ENCODE measurements at regions not wholly inside any gene's neighbourhood (a gene's known extent, or its start where the extent isn't known, plus 50 kb on each side); places are given as distances from the start of the nearest gene placed in this dataset.

DNA sequence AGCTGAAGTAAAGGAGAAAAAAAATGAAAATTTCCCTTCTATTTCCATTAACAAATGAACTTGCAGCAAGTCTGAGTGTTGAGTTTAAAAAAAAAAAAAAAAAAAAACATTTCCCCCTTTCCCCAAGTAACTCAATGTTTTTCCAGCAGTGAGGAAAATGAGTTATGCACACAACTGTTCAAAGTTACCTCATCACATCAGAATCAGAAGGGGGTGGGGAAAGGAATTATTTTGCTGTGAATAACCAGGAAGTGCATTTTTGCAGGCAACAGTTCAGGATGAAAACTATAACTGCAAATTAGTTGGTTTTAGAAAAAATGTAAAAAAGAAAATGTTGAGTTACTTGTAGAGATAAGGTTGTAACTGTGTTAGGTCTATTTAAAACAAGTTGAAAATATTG lies 568.9 kb upstream of the CITED2 start:
- DNase-seq (no peak), ATAC-seq (ENCODE audit: poor library complexity) (peak; percentile 78)
- intact Hi-C loops (cut with DNase I) = no loop called here

DNA sequence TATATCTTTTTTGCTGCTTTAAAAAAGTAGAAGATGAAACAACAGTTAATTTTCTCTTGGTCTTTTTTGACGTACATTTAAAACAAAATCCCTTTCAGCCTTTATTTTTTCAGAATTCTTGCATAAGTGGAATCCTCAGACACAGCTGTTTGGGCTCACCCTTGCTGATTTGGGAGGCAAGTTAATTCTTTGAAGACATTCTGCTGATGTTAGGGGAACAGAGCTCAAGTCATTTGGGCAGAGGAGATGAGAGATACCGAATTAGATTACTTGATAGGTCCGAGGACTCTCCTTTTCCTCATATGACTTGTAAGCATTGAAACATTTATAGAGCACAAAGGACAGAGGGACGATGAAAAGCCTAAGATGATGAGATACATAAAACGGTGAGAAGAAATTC lies 567.9 kb upstream of the CITED2 start:
- no peak for DNase-seq
- peak; percentile 72 for ATAC-seq (ENCODE audit: poor library complexity)
- intact Hi-C loops (cut with DNase I) = no loop called here

DNA sequence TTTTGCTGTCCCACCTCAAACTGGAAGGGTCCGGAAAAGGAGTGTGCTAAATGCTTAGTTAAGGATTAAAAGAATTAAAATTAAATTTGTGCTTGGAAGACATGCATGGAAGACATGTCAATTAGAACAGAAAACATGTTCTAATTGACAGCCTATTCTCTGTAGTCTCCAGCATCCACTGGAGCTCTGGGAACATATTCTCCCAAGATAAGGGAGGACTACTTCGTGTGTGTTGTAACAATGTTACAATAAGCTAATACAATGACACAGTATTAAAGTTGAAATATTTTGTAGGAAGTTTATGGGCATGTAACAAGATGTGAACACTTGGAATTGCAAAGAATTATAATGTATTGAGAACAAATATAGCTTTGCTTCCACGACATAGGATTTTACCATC lies 567.4 kb upstream of the CITED2 start:
- DNase-seq = no peak
- ATAC-seq (ENCODE audit: poor library complexity) = peak; percentile 69
- intact Hi-C loops (cut with DNase I) = no loop called here

DNA sequence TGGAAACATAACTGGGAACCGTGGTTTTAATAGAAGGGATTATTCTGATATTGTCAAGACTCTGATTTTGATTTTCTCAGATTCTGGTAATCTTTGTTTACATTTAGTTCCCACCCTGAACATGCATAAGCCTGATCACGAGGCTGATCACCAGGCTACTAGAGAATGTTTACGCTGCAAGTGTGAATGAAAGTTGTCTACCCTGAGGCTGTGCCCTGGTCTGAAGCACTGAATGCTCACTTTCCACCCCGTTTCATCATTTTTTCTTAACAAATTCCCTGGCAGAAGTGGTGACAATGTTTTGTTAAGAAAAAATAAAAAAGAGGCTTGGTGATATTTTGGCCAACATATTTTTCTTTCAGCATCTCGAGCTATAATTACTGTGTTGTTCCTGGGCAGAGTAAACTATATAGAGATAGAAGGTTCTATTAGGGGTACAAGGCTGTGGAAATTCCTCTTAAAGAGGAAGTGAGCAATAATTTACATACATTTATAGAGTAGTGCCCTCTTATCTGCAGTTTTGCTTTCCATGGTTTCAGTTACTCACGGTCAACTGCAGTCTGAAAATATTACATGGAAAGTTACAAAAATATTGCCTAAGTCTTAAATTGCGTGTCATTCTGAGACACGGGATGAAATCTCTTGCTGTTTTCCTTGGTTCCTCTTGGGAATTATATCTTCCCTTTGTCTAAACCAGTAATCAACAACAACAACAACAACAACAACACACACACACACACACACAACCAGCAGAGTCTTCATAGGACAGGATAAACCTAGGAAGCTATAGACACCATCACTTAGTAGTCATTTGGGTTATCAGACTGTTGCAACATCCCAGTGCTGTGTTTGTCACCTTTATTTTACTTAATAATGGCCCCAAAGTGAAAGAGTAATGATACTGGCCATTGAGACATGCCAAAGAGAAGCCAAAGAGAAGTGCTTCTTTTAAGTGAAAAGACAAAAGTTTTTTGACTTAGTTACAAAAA lies 566.6 kb upstream of the CITED2 start:
- no peak for DNase-seq
- intact Hi-C loops (cut with DNase I) = no loop called here
- ATAC-seq (ENCODE audit: poor library complexity) = peak; percentile 46

DNA sequence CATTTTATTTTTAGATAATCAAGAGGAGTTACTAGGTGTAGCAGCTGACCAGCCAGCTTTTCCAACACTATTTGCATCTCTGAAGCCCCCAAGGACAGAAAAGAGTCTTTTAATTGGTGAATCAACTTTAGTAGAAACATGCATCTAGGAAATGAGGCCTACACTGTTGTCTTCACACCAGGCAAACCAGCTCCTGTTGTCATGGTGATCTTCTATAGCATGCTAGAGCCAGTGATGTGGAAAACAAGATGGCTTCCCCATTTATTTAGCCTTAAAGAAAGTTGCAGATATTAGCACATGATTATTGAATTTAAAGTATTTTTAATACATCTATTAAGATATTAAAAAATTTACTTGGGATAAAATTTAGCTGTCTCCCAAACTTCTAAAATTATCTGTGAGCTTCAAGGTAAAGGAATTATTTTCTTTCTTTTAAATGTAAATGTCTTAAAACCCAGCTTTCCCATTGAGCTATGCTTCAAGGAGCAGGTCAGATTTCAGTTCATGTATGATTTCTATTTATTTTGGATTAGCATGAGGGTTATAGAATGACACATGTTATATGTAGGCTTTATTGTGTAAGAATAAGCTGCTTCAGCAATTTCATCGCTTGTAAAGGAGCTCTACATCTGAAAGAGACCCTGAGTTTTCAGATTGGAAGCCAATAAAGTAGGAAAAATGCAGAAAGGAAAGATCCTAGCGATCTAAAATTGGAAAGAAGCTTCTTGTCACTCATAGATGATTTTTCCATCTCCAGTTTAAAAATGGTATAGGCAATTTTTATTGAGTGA lies 564.9 kb upstream of the CITED2 start:
- ATAC-seq (ENCODE audit: poor library complexity) (no peak), DNase-seq (no peak)
- intact Hi-C loops (cut with DNase I) = no loop called here

DNA sequence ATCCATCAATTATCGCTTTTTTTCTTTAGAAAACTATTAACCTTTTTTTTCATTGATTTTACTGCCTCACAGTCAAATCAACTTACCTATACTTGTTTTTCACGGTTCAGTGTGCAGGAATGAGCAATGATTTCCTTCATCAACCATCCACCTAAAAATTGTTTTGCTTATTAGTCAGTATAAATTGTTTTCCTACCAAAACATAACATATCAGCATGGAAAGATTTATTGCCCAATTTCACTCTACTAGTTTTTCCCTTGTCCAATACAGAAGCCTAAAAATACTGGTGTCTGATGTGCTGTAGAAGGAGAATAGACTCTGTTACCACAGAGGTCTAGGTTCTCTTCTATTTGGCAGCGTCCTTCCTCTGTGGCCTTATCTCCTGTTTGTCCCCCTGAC lies 558.2 kb upstream of the CITED2 start:
- ATAC-seq (ENCODE audit: poor library complexity) = no peak
- no peak for DNase-seq
- intact Hi-C loops (cut with DNase I) = no loop called here

DNA sequence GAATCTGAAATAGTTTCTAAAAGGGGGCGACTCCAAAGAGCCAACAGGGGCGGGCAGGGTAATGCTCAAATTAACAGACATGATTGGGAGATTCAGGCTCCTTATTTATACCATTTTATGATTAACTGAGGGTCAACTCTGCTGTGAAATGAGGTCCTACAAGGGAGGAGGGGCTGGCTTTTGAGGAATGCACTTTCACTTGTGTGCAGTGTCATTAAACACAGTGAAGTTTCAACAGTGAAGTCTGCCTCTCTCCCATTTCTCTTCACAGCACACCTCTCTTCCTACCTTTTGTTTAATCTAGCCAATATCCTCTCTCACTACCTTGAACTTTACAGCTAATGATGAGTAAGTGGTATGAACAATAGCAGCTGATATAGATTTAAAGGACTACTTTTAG lies 557.3 kb upstream of the CITED2 start:
- ATAC-seq (ENCODE audit: poor library complexity) = no peak
- no peak for DNase-seq
- intact Hi-C loops (cut with DNase I) = no loop called here

DNA sequence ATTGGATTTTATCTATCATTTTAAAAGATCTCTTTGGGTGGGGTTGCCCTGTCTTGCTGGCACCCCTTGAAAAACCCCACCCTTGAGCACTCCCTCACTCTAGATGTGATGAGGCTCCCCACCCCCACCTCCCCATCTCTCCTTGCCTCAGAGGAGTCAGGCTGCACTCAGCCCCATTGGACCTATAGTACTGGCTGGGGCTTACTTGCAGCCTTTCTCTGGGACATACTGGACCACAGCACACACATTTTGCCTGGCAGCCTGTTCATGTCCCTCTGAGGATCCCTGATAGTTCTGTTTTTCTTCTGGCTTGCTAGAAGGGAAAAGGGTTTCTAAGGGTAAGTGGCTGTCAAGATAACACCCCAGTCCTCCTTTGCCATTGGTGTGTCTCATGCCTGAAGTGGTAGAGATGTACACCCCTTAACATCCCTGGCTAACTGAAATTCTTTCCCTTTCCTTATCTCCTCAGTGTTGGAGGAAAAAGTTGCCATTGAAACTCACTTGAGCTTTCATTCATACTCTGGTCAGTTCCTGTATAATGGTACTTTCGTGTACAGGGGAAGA lies 553.4 kb upstream of the CITED2 start:
- intact Hi-C loops (cut with DNase I) = no loop called here
- DNase-seq (no peak), ATAC-seq (ENCODE audit: poor library complexity) (peak; percentile 74)

DNA sequence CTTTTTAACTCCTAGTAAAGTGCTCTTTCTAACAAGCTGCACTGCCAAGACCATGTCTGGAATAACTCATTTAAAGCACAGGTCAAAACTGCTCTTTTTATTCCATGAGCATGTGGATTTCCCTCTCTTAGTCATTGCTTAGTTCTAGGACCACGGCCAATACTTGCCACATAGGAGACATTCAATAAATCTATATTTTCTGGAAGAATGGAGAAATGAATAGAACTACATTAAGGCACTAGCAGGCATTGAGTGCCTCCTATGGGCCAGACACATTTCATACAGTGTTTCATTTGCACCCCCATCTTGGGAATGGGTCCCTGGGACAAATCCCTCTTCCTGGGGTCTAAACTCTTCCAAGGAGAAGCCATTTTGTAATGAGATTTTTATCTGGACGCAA lies 552.8 kb upstream of the CITED2 start:
- ATAC-seq (ENCODE audit: poor library complexity) (no peak), DNase-seq (no peak)
- intact Hi-C loops (cut with DNase I) = no loop called here

DNA sequence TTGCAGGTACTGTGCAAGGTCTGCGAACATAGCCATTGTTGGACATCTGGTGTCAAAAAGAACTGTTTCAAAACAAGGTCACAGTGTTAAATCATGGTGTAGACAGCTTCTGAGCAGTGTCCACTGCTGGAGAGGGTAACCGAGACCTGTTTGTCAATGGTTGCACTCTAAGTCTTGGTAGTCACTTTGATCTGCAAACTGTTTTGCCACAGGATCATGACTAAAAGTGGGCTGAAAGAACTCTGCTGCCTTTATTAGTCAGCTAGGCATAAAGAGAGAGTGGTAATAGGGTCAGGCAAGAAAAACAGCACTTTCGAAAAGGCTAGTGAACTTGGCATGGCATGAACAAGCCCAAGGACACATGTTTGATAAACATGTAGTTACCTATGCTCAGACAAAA lies 552.3 kb upstream of the CITED2 start:
- DNase-seq = no peak
- intact Hi-C loops (cut with DNase I) = no loop called here
- no peak for ATAC-seq (ENCODE audit: poor library complexity)

DNA sequence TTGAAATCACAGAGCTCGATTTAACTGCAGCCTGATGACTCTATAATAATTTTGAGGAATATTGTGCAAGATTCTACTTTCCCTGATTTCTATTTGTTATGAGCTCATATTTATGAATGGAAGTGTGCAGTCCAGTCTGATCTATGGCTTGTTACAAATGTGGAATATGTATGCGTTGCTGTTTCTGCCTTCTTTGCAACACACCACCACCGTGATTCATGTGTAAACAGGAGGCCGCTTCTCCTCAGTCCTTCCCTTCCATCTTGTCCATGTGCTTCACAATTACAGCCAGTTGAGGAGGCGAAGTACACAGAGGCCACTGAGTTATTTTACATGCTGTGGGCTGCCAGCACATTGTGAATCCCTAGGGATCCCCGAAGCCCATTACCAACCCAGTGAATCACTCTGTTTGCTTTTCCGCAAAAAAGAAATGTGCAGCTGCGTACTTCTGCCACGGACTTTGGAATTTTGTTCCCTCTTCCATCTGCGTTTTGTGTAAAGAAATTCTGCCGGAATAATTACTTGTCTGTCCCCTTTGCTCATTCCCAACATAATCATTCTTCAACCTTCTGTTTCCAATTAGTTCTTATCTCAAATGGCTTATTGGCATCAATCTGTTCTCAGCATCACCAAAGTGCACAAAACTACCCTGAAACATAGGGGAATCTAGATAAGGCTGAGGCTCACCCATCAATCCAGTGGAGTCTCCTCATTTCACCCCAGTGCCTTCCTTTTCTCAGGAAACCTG lies 551.6 kb upstream of the CITED2 start:
- peak; percentile 50 for ATAC-seq (ENCODE audit: poor library complexity)
- no peak for DNase-seq
- intact Hi-C loops (cut with DNase I) = no loop called here

DNA sequence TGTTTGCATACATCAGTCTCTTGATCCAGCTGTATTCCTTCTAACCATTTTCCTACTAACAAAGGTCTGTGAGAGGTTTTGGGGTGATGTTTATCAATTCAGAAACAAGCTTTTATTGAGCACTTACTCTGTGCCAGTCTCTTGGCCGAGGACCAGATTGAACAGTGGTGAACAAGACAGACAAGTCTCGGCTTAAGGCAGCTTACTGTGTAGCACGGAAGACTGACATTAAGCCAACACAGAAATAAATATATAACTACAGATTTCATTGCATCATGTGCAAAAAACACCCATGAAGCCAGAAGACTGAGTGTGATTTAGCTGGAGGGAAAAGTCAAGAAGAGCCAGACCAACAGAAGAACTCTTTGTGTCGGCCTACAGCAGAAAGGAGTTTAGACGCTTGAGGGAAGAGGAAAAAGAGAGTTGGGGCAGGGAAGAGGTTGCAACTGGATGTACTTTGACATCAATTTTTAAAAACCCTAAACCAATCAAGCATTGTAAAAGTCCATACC lies 549.6 kb upstream of the CITED2 start:
- intact Hi-C loops (cut with DNase I) = no loop called here
- no peak for ATAC-seq (ENCODE audit: poor library complexity)
- DNase-seq = no peak

DNA sequence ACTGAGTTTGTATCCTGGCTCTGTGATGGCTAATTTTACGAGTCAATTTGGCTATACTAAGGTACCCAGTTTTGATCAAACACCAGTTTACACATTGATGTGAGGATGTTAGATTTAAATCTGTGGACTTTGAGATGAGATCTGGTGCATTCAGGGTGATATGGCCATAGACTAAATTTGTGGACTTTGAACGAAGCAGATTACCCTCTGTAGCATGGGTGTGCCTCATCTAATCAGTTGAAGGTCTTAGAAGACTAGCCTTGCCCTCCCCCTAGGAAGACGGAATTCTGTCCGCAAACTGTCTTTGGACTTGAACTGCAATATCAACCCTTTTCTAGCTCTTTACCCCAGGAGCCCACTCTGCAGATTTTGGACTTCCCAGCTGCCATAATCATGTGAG lies 547.8 kb upstream of the CITED2 start:
- ATAC-seq (ENCODE audit: poor library complexity) = no peak
- intact Hi-C loops (cut with DNase I) = no loop called here
- DNase-seq = no peak

DNA sequence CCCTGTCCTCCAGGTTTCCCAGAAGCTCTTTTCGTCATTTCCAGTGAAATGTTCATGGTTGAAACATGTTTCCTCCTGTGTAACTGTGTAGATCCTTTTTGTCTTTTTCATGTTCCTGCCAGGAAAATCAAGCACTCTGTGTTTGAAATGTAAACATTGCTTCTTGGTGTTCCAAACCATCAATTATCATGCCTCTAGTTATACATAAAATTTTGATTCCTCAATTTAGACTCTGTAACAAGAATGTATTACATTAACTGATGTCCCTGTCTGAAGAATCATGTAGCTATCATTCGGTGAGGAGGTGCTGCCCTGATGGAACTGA lies 546.3 kb upstream of the CITED2 start:
- intact Hi-C loops (cut with DNase I) = no loop called here
- ATAC-seq (ENCODE audit: poor library complexity) = no peak
- no peak for DNase-seq

DNA sequence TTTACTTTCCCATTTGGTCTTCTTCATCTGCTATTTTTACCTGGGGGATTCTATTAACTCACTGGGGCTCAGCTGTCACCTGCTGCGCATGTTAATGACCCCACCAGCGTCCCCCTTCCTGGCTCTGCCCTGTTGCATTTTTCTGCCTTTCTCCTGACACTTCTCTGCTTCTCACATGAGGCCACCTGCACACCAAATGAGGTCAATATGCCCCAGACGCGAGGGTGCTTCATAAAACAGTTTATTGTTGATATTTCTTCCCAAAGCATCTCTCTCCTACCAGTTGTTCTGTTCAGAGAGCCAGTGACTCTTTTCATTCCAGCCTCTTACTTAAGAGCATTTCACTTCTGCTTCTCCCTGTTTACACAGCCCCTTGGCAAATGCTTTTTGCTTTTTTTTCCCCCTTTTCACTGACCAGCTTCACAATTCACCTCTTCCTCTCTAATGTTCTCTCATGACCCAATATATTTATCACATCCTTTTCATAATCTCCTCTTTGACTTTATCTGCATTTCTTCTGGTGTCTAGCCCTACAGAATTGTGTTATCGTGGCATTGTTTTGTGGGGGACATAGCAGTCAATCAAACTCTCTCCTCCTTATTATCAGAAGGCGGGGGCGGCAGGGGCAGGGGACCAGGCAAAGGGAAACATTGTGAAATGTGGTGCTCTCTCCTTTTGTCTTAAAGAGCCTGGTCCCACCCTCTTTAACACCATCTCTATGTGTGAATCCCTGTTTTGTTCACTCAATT lies 545.8 kb upstream of the CITED2 start:
- ATAC-seq (ENCODE audit: poor library complexity) (peak; percentile 52), DNase-seq (no peak)
- intact Hi-C loops (cut with DNase I) = no loop called here

DNA sequence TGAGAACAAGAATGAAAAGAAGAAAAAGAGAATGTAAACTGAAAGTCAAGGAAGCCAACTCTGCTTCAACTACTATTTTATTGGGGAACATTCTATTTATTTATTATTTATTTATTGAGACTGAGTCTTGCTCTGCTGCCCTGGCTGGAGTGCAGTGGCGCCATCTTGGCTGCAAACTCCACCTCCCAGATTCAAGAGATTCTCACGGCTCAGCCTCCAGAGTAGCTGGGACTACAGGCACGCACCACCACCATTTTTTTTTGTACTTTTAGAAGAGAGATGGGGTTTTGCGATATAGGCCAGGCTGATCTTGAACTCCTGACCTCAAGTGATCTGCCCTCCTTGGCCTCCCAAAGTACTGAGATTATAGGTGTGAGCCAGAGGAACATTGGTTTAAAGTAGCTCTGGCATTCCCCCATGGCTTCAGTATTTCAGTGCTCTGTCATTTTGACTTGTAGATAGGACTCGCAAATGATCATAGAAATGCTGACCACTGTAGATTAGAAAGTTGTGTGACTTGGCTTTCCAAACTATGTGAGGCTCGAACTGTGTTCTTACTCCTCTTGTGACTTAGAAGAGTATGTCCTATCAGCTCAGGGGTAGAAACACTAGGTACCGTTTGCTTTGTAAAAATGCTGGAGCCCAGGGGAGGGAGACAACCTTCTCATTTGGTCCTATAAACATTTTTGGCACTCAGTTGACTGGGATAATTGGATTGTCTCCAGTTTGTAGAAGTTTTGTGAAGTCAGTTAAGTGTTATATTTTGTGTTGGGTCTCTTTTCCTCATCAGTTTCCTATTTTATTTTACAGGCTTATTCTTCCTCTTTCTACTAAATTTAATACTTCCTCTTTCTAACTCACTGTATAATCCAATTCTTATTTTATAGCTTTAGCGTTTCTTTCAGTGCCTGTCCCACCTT lies 544.9 kb upstream of the CITED2 start:
- intact Hi-C loops (cut with DNase I) = no loop called here
- ATAC-seq (ENCODE audit: poor library complexity) (peak; percentile 25), DNase-seq (no peak)

DNA sequence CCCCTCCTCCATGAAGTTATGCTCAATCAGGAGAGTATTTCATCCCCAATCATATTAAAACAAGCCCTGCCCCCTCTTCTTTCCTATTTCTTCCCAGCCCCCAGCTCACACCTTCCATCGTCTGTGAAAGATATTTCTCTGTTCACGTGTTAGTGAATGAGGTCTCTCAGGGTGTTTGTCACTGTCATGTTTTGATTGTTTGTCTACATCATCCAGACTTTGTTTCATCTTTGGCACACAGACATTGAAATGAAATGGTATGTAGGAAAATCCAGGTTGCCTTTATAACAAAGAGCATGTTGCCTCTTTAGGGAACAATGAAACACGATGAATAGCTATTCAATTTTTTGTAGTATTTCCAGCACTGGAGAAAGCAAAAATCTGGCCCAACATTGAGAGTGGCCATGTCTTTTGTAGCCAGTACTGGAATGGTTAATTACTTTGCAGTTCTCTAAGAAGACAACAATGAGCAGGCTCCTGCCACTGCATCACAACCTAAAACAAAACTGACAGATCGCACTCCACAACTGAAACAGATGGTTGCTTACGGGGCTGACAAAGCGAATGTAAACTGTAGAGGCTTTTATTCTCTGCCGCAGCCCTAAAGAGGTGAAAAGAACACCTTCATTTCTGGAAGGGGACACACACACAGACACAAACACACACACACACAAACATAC lies 543.6 kb upstream of the CITED2 start:
- ATAC-seq (ENCODE audit: poor library complexity) = no peak
- intact Hi-C loops (cut with DNase I) = no loop called here
- DNase-seq = no peak
